EL (cell line): ENCODE measurements at regions not wholly inside any gene's neighbourhood (a gene's known extent, or its start where the extent isn't known, plus 50 kb on each side); places are given as distances from the start of the nearest gene placed in this dataset.
A peak's percentile ranks its signal among the peaks of the same experiment; 100 is the strongest.

ENCODE experiments used
- DNase-seq: peaks from one replicate; pipeline ENCODE4 v3.0.0-alpha.2; 2016

GRCh38 chr13:82934000-82934399 lies 948.3 kb downstream of the SLITRK1 start:
- DNase-seq, result no peak

- DNase-seq, result no peak
These were observed 957.2 kb downstream of the SLITRK1 start for GRCh38 chr13:82925114-82925513.

- no peak for DNase-seq
These were observed 964.3 kb downstream of the SLITRK1 start for GRCh38 chr13:82917984-82918383.

GRCh38 chr13:82912564-82912963 lies 969.7 kb downstream of the SLITRK1 start:
- no peak for DNase-seq

GRCh38 chr13:82905071-82905470 lies 977.2 kb downstream of the SLITRK1 start:
- DNase-seq, result no peak

- DNase-seq, result no peak
These were observed 981.8 kb downstream of the SLITRK1 start for GRCh38 chr13:82900453-82900852.

- no peak for DNase-seq
These were observed 983.7 kb downstream of the SLITRK1 start for GRCh38 chr13:82898586-82898985.

GRCh38 chr13:82879921-82880320 lies 1002.4 kb downstream of the SLITRK1 start:
- no peak for DNase-seq

GRCh38 chr13:82878536-82878935 lies 1003.7 kb downstream of the SLITRK1 start:
- DNase-seq, result peak; percentile 68

- no peak for DNase-seq
These were observed 1015.0 kb downstream of the SLITRK1 start for GRCh38 chr13:82867284-82867683.

GRCh38 chr13:82850644-82851043 lies 1031.6 kb downstream of the SLITRK1 start:
- DNase-seq, result no peak

- no peak for DNase-seq
These were observed 1033.5 kb downstream of the SLITRK1 start for GRCh38 chr13:82848766-82849165.

GRCh38 chr13:82847595-82847994 lies 1034.7 kb downstream of the SLITRK1 start:
- DNase-seq, result no peak

- peak; percentile 39 for DNase-seq
These were observed 1048.4 kb downstream of the SLITRK1 start for GRCh38 chr13:82833923-82834322.

GRCh38 chr13:82829040-82829439 lies 1053.2 kb downstream of the SLITRK1 start:
- no peak for DNase-seq

- DNase-seq, result no peak
These were observed 1054.5 kb downstream of the SLITRK1 start for GRCh38 chr13:82827724-82828123.

GRCh38 chr13:82822935-82823334 lies 1059.3 kb downstream of the SLITRK1 start:
- DNase-seq, result no peak

GRCh38 chr13:82817133-82817532 lies 1065.1 kb downstream of the SLITRK1 start:
- no peak for DNase-seq

- DNase-seq, result no peak
These were observed 1066.5 kb downstream of the SLITRK1 start for GRCh38 chr13:82815791-82816190.

GRCh38 chr13:82803341-82803740 lies 1078.9 kb downstream of the SLITRK1 start:
- DNase-seq, result peak; percentile 8

GRCh38 chr13:82802528-82802927 lies 1079.7 kb downstream of the SLITRK1 start:
- no peak for DNase-seq

- DNase-seq, result peak; percentile 46
These were observed 1081.9 kb downstream of the SLITRK1 start for GRCh38 chr13:82800391-82800790.

GRCh38 chr13:82797876-82798275 lies 1084.4 kb downstream of the SLITRK1 start:
- no peak for DNase-seq

- no peak for DNase-seq
These were observed 1091.2 kb downstream of the SLITRK1 start for GRCh38 chr13:82791035-82791434.

- DNase-seq, result peak; percentile 18
These were observed 1109.5 kb downstream of the SLITRK1 start for GRCh38 chr13:82772816-82773215.
